Endothelial cell of umbilical vein (primary cell): ENCODE measurements at regions not wholly inside any gene's neighbourhood (a gene's known extent, or its start where the extent isn't known, plus 50 kb on each side); places are given as distances from the start of the nearest gene placed in this dataset.

Source experiments
- BruUV-seq: library from RNA; stranded (reverse); fragments of 400-500 nt; replicated peaks from 2 replicates; lab custom pipeline; 2021; lab: Mats Ljungman, UMichigan
- CTCF ChIA-PET: fragments of 300-600, 350-600 bp; sonication (Branson Sonifier 250); formaldehyde crosslinking; loops from one replicate; lab custom pipeline; 2021; ENCODE audit warnings: antibody characterized with exemption, inconsistent platforms; lab: Charles Lee
- POLR2A ChIA-PET: fragments of 300-600, 350-600 bp; sonication (Branson Sonifier 250); formaldehyde crosslinking; loops from one replicate; lab custom pipeline; 2021; ENCODE audit warnings: antibody characterized with exemption, inconsistent platforms; lab: Charles Lee
- DNase-seq: peaks from one replicate; pipeline ENCODE4 v3.0.0-alpha.2; 2011; ENCODE audit warnings: low read depth, low spot score
- FAIRE-seq: peaks from 2 replicates; lab custom pipeline; 2011; peaks lifted over from hg19 to GRCh38; lab: Jason Lieb, UNC
- H2AFZ ChIP-seq: 2 replicates; pipeline ENCODE4 v1.6.0; 2012; ENCODE audit warnings: low read depth, low read length, control low read depth, inconsistent platforms
- H3K27ac ChIP-seq: 2 replicates; pipeline ENCODE4 v1.5.1; 2011; ENCODE audit warnings: low read depth, mild to moderate bottlenecking, control low read depth, low read length, moderate library complexity; ENCODE audit not compliant: insufficient read depth
- H3K27me3 ChIP-seq, 2 experiments: 2 replicates each; pipeline versions ENCODE4 v1.6.0 to v1.6.1; 2011; ENCODE audit warnings: low read length in 2 of 2, mixed read lengths in 1 of 2; ENCODE audit not compliant: control insufficient read depth in 2 of 2, insufficient read depth in 2 of 2
- H3K36me3 ChIP-seq, 2 experiments: 2 replicates in 1 of 2; 3 replicates in 1 of 2; pipeline ENCODE4 v1.5.1; 2011; ENCODE audit warnings: low read length in 2 of 2, mild to moderate bottlenecking in 1 of 2, moderate library complexity in 1 of 2; ENCODE audit not compliant: control insufficient read depth in 2 of 2, insufficient read depth in 2 of 2; ENCODE audit errors: extremely low read depth in 1 of 2
- H3K4me1 ChIP-seq: 3 replicates; pipeline ENCODE4 v1.5.1; 2011; ENCODE audit warnings: mild to moderate bottlenecking, low read length; ENCODE audit not compliant: control insufficient read depth, insufficient read depth; ENCODE audit errors: extremely low read depth
- H3K4me2 ChIP-seq: 2 replicates; pipeline ENCODE4 v1.6.1; 2011; ENCODE audit warnings: low read length, control low read depth, mixed read lengths; ENCODE audit not compliant: insufficient read depth
- H3K4me3 ChIP-seq, 3 experiments: fragments of 200-600 bp in 1 of 3; sonication (generic), shearing (Covaris generic) in 1 of 3; replicated peaks in 1 of 3; 2 replicates each; pipeline ENCODE4 v1.5.1; 2011 to 2016; ENCODE audit warnings: control low read depth in 3 of 3, low read length in 3 of 3, mild to moderate bottlenecking in 2 of 3, inconsistent platforms in 1 of 3, low read depth in 1 of 3, moderate library complexity in 1 of 3; ENCODE audit not compliant: insufficient read depth in 1 of 3
- H3K79me2 ChIP-seq: 2 replicates; pipeline ENCODE4 v1.6.0; 2012; ENCODE audit warnings: low read length, inconsistent platforms; ENCODE audit not compliant: control insufficient read depth, insufficient read depth
- H3K9ac ChIP-seq: replicated peaks from 2 replicates; pipeline ENCODE3; 2011; ENCODE audit warnings: low read length, control low read depth; ENCODE audit not compliant: insufficient read depth; ENCODE audit errors: extremely low read depth
- H3K9me1 ChIP-seq: replicated peaks from 3 replicates; pipeline ENCODE4 v1.6.0; 2011; ENCODE audit warnings: mild to moderate bottlenecking, low read length; ENCODE audit not compliant: control insufficient read depth, insufficient read depth; ENCODE audit errors: extremely low read depth
- H3K9me3 ChIP-seq: replicated peaks from 2 replicates; pipeline ENCODE4 v1.5.1; 2012; ENCODE audit warnings: low read length, inconsistent platforms; ENCODE audit not compliant: control insufficient read depth, insufficient read depth
- H4K20me1 ChIP-seq: replicated peaks from 2 replicates; pipeline ENCODE3; 2011; ENCODE audit warnings: mild to moderate bottlenecking, low read length; ENCODE audit not compliant: control insufficient read depth, insufficient read depth; ENCODE audit errors: extremely low read depth
- EZH2 ChIP-seq: IDR thresholded peaks from 2 replicates; pipeline ENCODE4 v1.6.1; 2012; ENCODE audit warnings: borderline replicate concordance, low read depth, mild to moderate bottlenecking, moderate library complexity, low read length, inconsistent platforms; ENCODE audit not compliant: severe bottlenecking
- FOS ChIP-seq: IDR thresholded peaks from 2 replicates; pipeline ENCODE4 v1.6.1; 2011; ENCODE audit warnings: mild to moderate bottlenecking, low read length, moderate library complexity, borderline replicate concordance; ENCODE audit not compliant: insufficient read depth
- GATA2 ChIP-seq: IDR thresholded peaks from 2 replicates; pipeline ENCODE4 v1.7.0; 2011; ENCODE audit warnings: low read depth, mild to moderate bottlenecking, moderate library complexity, mixed read lengths, low read length; ENCODE audit not compliant: insufficient read length, insufficient read depth
- JUN ChIP-seq: IDR thresholded peaks from 2 replicates; pipeline ENCODE4 v1.6.1; 2011; ENCODE audit warnings: borderline replicate concordance, low read depth; ENCODE audit not compliant: insufficient read length, insufficient read depth
- MYC ChIP-seq: IDR thresholded peaks from one replicate; pipeline ENCODE4 v1.6.1; 2011; ENCODE audit warnings: mild to moderate bottlenecking, low read depth, low read length
- POLR2A ChIP-seq: IDR thresholded peaks from 2 replicates; pipeline ENCODE4 v1.6.1; 2012; ENCODE audit warnings: low read depth, mild to moderate bottlenecking, control low read depth, low read length
- POLR2AphosphoS5 ChIP-seq: IDR thresholded peaks from 2 replicates; pipeline ENCODE4 v1.6.1; 2012; ENCODE audit warnings: low read depth, mild to moderate bottlenecking, control low read depth, low read length, moderate library complexity; ENCODE audit not compliant: insufficient read depth
- dilution Hi-C: fragments of 300-500 bp; cut with MboI; formaldehyde crosslinking; loops from one replicate; pipeline ENCODE4 v1.15.0; 2019; ENCODE audit warnings: low sequenced_read_pairs; ENCODE audit not compliant: extremely low pct_ligation_motif_present
- intact Hi-C: fragments of 100-400 bp; cut with micrococcal nuclease; formaldehyde crosslinking; loops from one replicate; pipeline ENCODE4 v1.10.0; 2022
- TF ChIP-seq, protein P1 (sequence below): IDR thresholded peaks from 2 replicates; pipeline ENCODE4 v1.6.1; 2011; ENCODE audit not compliant: insufficient read depth, insufficient read length
- TF ChIP-seq, protein P2 (sequence below), 2 donors: IDR thresholded peaks; 1 replicate in 1 of 2; 2 replicates in 1 of 2; pipeline ENCODE4 v1.5.1; 2011; ENCODE audit warnings: low read length in 2 of 2, mild to moderate bottlenecking in 2 of 2, moderate library complexity in 2 of 2, control low read depth in 1 of 2, inconsistent platforms in 1 of 2, low read depth in 1 of 2; ENCODE audit not compliant: insufficient read depth in 1 of 2; ENCODE audit errors: extremely low read depth in 1 of 2

GRCh38 chr3:171935261-171936123 lies 92.3 kb downstream of the TMEM212 start:
- no peak overlapping the region for H3K27ac ChIP-seq
- CTCF ChIA-PET: interaction anchor here (1.3 to 1.8 kb wide), 2 partner anchors 67 to 103 kb away, joined by 3 to 7 read pairs; partner anchors contain the start of gene FNDC3B
- no peaks in the 10 kb centered on the region for H3K4me1 ChIP-seq
- no peaks in the 10 kb centered on the region for H3K79me2 ChIP-seq
- no peaks in the 10 kb centered on the region for H3K9me1 ChIP-seq
- H3K27me3 ChIP-seq: no peaks in the 10 kb centered on the region
- H2AFZ ChIP-seq: peak overlapping the region; percentile 23
- FAIRE-seq (no peak), DNase-seq (no peak)
- H3K36me3 ChIP-seq: no peaks in the 10 kb centered on the region
- H3K9me3 ChIP-seq: no peaks in the 10 kb centered on the region
- dilution Hi-C loops: no loop called here
- no peak overlapping the region for H3K4me3 ChIP-seq
- no peaks in the 10 kb centered on the region for H4K20me1 ChIP-seq
- TF ChIP-seq FOS: no peak
- no peak for TF ChIP-seq POLR2A
- TF ChIP-seq JUN: no peak
- no peak for TF ChIP-seq POLR2AphosphoS5
- no peak for TF ChIP-seq MYC
- TF ChIP-seq, protein P1, sequence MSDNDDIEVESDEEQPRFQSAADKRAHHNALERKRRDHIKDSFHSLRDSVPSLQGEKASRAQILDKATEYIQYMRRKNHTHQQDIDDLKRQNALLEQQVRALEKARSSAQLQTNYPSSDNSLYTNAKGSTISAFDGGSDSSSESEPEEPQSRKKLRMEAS: no peak
- TF ChIP-seq GATA2: no peak
- no peak for TF ChIP-seq EZH2
- TF ChIP-seq, protein P2, sequence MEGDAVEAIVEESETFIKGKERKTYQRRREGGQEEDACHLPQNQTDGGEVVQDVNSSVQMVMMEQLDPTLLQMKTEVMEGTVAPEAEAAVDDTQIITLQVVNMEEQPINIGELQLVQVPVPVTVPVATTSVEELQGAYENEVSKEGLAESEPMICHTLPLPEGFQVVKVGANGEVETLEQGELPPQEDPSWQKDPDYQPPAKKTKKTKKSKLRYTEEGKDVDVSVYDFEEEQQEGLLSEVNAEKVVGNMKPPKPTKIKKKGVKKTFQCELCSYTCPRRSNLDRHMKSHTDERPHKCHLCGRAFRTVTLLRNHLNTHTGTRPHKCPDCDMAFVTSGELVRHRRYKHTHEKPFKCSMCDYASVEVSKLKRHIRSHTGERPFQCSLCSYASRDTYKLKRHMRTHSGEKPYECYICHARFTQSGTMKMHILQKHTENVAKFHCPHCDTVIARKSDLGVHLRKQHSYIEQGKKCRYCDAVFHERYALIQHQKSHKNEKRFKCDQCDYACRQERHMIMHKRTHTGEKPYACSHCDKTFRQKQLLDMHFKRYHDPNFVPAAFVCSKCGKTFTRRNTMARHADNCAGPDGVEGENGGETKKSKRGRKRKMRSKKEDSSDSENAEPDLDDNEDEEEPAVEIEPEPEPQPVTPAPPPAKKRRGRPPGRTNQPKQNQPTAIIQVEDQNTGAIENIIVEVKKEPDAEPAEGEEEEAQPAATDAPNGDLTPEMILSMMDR (IDR thresholded peaks at IDR 0.05; ENCODE audit: extremely low read depth in 1 of 2, insufficient read depth in 1 of 2, low read depth in 1 of 2, low read length in 2 of 2): no peak
- intact Hi-C loops: loop anchor here (1.0 kb wide), 1 partner anchor 104 kb away; the partner anchor contains the start of gene FNDC3B
- no peak overlapping the region for H3K4me2 ChIP-seq
- POLR2A ChIA-PET: interaction anchor here (1.9 kb wide), 1 partner anchor 104 kb away, joined by 6 read pairs; the partner anchor contains the start of gene FNDC3B
- H3K9ac ChIP-seq: no peak overlapping the region
- BruUV-seq: no TSS peak
